IMR-90 (cell line): ENCODE measurements at regions not wholly inside any gene's neighbourhood (a gene's known extent, or its start where the extent isn't known, plus 50 kb on each side); places are given as distances from the start of the nearest gene placed in this dataset.

Experiments used
- ATAC-seq: fragments of 200-7000 bp; cut with Tn5 transposase; 2 replicates; pipeline ENCODE4 v1.9.1; 2020; ENCODE audit warnings: low read depth, mild to moderate bottlenecking, moderate library complexity
- BruUV-seq: library from RNA; stranded (reverse); fragments of 400-500 nt; replicated peaks from 2 replicates; lab custom pipeline; 2021; lab: Mats Ljungman, UMichigan
- CTCF ChIA-PET: fragments of 300-600 bp; formaldehyde crosslinking; extraction: SDS; loops from one replicate; lab custom pipeline; 2021; ENCODE audit warnings: antibody characterized with exemption; lab: Yijun Ruan, JAX
- POLR2A ChIA-PET: fragments of 300-600 bp; sonication (Branson Sonifier 250); formaldehyde crosslinking; loops from one replicate; lab custom pipeline; 2022; ENCODE audit warnings: antibody characterized with exemption; ENCODE audit not compliant: unreplicated experiment; lab: Charles Lee
- DNase-seq: peaks from one replicate; pipeline ENCODE4 v3.0.0; 2013
- H2AFZ ChIP-seq: replicated peaks from 2 replicates; pipeline ENCODE3; 2013; ENCODE audit warnings: low read length, mild to moderate bottlenecking; ENCODE audit not compliant: poor library complexity
- H2AK5ac ChIP-seq: 2 replicates; pipeline ENCODE4 v1.6.1; 2013; ENCODE audit warnings: low read depth, low read length, inconsistent platforms
- H2AK9ac ChIP-seq: replicated peaks from 2 replicates; pipeline ENCODE3; 2013; ENCODE audit warnings: mild to moderate bottlenecking, low read depth, low read length, moderate library complexity; ENCODE audit not compliant: poor library complexity
- H2BK120ac ChIP-seq: 2 replicates; pipeline ENCODE4 v1.6.1; 2013; ENCODE audit warnings: low read depth, low read length, inconsistent platforms
- H2BK15ac ChIP-seq: 3 replicates; pipeline ENCODE4 v1.6.1; 2013; ENCODE audit warnings: low read depth, low read length, inconsistent platforms
- H2BK20ac ChIP-seq: 2 replicates; pipeline ENCODE4 v1.6.1; 2013; ENCODE audit warnings: low read depth, mild to moderate bottlenecking, inconsistent platforms, low read length, moderate library complexity
- H2BK5ac ChIP-seq: 2 replicates; pipeline ENCODE4 v1.6.1; 2013; ENCODE audit warnings: mild to moderate bottlenecking, low read depth, low read length, inconsistent platforms; ENCODE audit not compliant: poor library complexity, severe bottlenecking
- H3K14ac ChIP-seq: replicated peaks from 2 replicates; pipeline ENCODE4 v1.6.1; 2013; ENCODE audit warnings: low read depth, low read length, inconsistent platforms
- H3K18ac ChIP-seq: 2 replicates; pipeline ENCODE4 v1.6.1; 2013; ENCODE audit warnings: low read depth, low read length, control low read depth
- H3K23ac ChIP-seq: 2 replicates; pipeline ENCODE4 v1.6.1; 2013; ENCODE audit warnings: low read depth, low read length, inconsistent platforms
- H3K27ac ChIP-seq: 2 replicates; pipeline ENCODE4 v1.5.1; 2013; ENCODE audit warnings: mild to moderate bottlenecking, control low read depth, low read length; ENCODE audit not compliant: insufficient read depth
- H3K27me3 ChIP-seq: 2 replicates; pipeline ENCODE4 v1.6.1; 2013; ENCODE audit warnings: low read length; ENCODE audit not compliant: control insufficient read depth, insufficient read depth
- H3K36me3 ChIP-seq: 2 replicates; pipeline ENCODE4 v1.6.1; 2013; ENCODE audit warnings: low read length, mixed read lengths; ENCODE audit not compliant: control insufficient read depth, insufficient read depth
- H3K4ac ChIP-seq: 2 replicates; pipeline ENCODE4 v1.6.1; 2013; ENCODE audit warnings: low read depth, low read length, inconsistent platforms
- H3K4me1 ChIP-seq: 2 replicates; pipeline ENCODE4 v1.6.1; 2013; ENCODE audit warnings: low read length, mixed read lengths; ENCODE audit not compliant: control insufficient read depth, insufficient read depth
- H3K4me2 ChIP-seq: 2 replicates; pipeline ENCODE4 v1.6.1; 2013; ENCODE audit warnings: low read depth, mild to moderate bottlenecking, control low read depth, low read length, moderate library complexity
- H3K4me3 ChIP-seq: 2 replicates; pipeline ENCODE4 v1.5.1; 2013; ENCODE audit warnings: low read depth, mild to moderate bottlenecking, control low read depth, low read length, moderate library complexity; ENCODE audit not compliant: insufficient read depth
- H3K56ac ChIP-seq: 2 replicates; pipeline ENCODE4 v1.6.1; 2013; ENCODE audit warnings: low read length, inconsistent platforms; ENCODE audit not compliant: insufficient read depth; ENCODE audit errors: extremely low read depth
- H3K79me1 ChIP-seq, 2 experiments: 2 replicates each; pipeline ENCODE4 v1.6.1; 2013; ENCODE audit warnings: low read length in 2 of 2, inconsistent platforms in 1 of 2, low read depth in 1 of 2
- H3K9ac ChIP-seq: 2 replicates; pipeline ENCODE4 v1.6.1; 2013; ENCODE audit warnings: low read depth, low read length, control low read depth
- H3K9me1 ChIP-seq: 2 replicates; pipeline ENCODE4 v1.6.1; 2013; ENCODE audit warnings: low read length, inconsistent platforms; ENCODE audit not compliant: insufficient read depth
- H3K9me3 ChIP-seq: 2 replicates; pipeline ENCODE4 v1.6.1; 2013; ENCODE audit warnings: low read length; ENCODE audit not compliant: control insufficient read depth, insufficient read depth
- H4K20me1 ChIP-seq: 2 replicates; pipeline ENCODE4 v1.6.1; 2013; ENCODE audit warnings: low read length, inconsistent platforms; ENCODE audit not compliant: insufficient read depth
- H4K5ac ChIP-seq: 2 replicates; pipeline ENCODE4 v1.6.1; 2013; ENCODE audit warnings: mild to moderate bottlenecking, low read depth, low read length, control low read depth
- H4K8ac ChIP-seq, 2 experiments: 2 replicates each; pipeline ENCODE4 v1.6.1; 2013; ENCODE audit warnings: low read depth in 2 of 2, low read length in 2 of 2, control low read depth in 1 of 2, inconsistent platforms in 1 of 2
- H4K91ac ChIP-seq: 2 replicates; pipeline ENCODE4 v1.6.1; 2013; ENCODE audit warnings: low read depth, low read length, inconsistent platforms; ENCODE audit not compliant: insufficient read depth
- BHLHE40 ChIP-seq: fragments of 150-350 bp; IDR thresholded peaks from 2 replicates; pipeline ENCODE4 v1.6.1; 2016; ENCODE audit warnings: mild to moderate bottlenecking, low read depth, low read length
- CEBPB ChIP-seq: IDR thresholded peaks from 2 replicates; pipeline ENCODE4 v1.6.1; 2012; ENCODE audit warnings: low read depth, low read length, improper control_type of control experiment
- CHD1 ChIP-seq: IDR thresholded peaks from 2 replicates; pipeline ENCODE4 v1.6.1; 2012; ENCODE audit warnings: low read depth, low read length, improper control_type of control experiment
- FOS ChIP-seq: fragments of 150-350 bp; IDR thresholded peaks from 2 replicates; pipeline ENCODE4 v1.6.1; 2016; ENCODE audit warnings: low read depth, low read length
- MAFK ChIP-seq: IDR thresholded peaks from 2 replicates; pipeline ENCODE4 v1.6.1; 2012; ENCODE audit warnings: low read depth, low read length, improper control_type of control experiment
- MAZ ChIP-seq: IDR thresholded peaks from 2 replicates; pipeline ENCODE4 v1.6.1; 2012; ENCODE audit warnings: low read depth, mild to moderate bottlenecking, low read length, improper control_type of control experiment, moderate library complexity, borderline replicate concordance
- MXI1 ChIP-seq: IDR thresholded peaks from 2 replicates; pipeline ENCODE4 v1.6.1; 2012; ENCODE audit warnings: low read depth, mild to moderate bottlenecking, low read length, moderate library complexity, borderline replicate concordance
- NFE2L2 ChIP-seq: fragments of 150-350 bp; IDR thresholded peaks from 2 replicates; pipeline ENCODE4 v1.6.1; 2016; ENCODE audit warnings: low read depth, mild to moderate bottlenecking, low read length
- POLR2A ChIP-seq: IDR thresholded peaks from 2 replicates; pipeline ENCODE4 v1.6.1; 2012; ENCODE audit warnings: mild to moderate bottlenecking, low read depth, low read length
- RAD21 ChIP-seq: IDR thresholded peaks from 2 replicates; pipeline ENCODE4 v1.6.1; 2012; ENCODE audit warnings: low read length, improper control_type of control experiment
- RCOR1 ChIP-seq: IDR thresholded peaks from 2 replicates; pipeline ENCODE4 v1.6.1; 2012; ENCODE audit warnings: mild to moderate bottlenecking, low read length, improper control_type of control experiment; ENCODE audit not compliant: insufficient replicate concordance
- RFX5 ChIP-seq: IDR thresholded peaks from 2 replicates; pipeline ENCODE4 v1.8.0; 2012; ENCODE audit warnings: low read depth, mild to moderate bottlenecking, low read length, moderate library complexity
- SMC3 ChIP-seq: fragments of 150-350 bp; IDR thresholded peaks from 2 replicates; pipeline ENCODE4 v1.6.1; 2016; ENCODE audit warnings: low read depth, mild to moderate bottlenecking, antibody characterized with exemption, low read length, moderate library complexity
- WGBS, 2 experiments: methylation state at CpG; one replicate each; pipeline versions ENCODE4 v1.1.5 to v1.1.7; 2013; ENCODE audit warnings: missing lambda C conversion rate in 2 of 2; ENCODE audit not compliant: insufficient read length in 1 of 2; ENCODE audit errors: extremely low coverage in 2 of 2; 5-methylcytosine and 5-hydroxymethylcytosine counted together
- dilution Hi-C: fragments of 300-500 bp; cut with HindIII; formaldehyde crosslinking; loops from one replicate; pipeline ENCODE4 v1.14.3; 2018; ENCODE audit warnings: low sequenced_read_pairs; ENCODE audit not compliant: unreplicated experiment
- in situ Hi-C: fragments of 300-500 bp; cut with MboI; formaldehyde crosslinking; loops from 3 replicates; pipeline ENCODE4 v1.14.3; 2019; ENCODE audit warnings: low sequenced_read_pairs, inconsistent platforms, mixed read lengths
- intact Hi-C: fragments of 100-400 bp; cut with micrococcal nuclease; formaldehyde crosslinking; loops from 2 replicates; pipeline ENCODE4 v1.10.0; 2022
- TF ChIP-seq, protein P1 (sequence below): conservative IDR thresholded peaks from 2 replicates; pipeline ENCODE4 v1.5.1; 2012; ENCODE audit warnings: mild to moderate bottlenecking, low read depth, low read length, improper control_type of control experiment
- TF ChIP-seq, protein P2 (sequence below): fragments of 150-350 bp; IDR thresholded peaks from 2 replicates; pipeline ENCODE4 v1.6.1; 2017; ENCODE audit warnings: mild to moderate bottlenecking, antibody characterized with exemption, low read length, low read depth
- TF ChIP-seq, protein P3 (sequence below): fragments of 150-350 bp; IDR thresholded peaks from 2 replicates; pipeline ENCODE4 v1.6.1; 2016; ENCODE audit warnings: low read depth, mild to moderate bottlenecking, low read length, moderate library complexity, borderline replicate concordance

DNA sequence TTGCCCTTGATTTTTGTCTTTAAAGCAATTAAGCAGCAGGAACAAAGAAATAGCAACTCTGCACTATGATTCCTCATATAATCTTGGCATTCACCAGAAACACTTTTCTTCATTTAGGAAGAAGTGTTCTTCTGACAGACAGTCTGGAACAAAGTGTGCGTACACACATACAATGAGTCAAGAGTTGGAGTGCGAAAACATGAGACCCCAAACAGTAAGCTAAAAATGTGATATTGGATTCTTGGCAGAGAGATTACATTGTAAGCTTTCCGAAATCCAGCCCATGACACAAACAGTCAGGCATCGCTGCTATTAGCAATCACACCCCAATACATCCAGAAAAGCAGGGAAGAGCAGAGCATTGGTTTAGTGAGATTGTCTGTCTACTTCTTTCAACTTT is 306.7 kb upstream of the TBC1D5 start:
- ChIA-PET CTCF (no interaction called here), POLR2A (no interaction called here)
- Histone ChIP-seq H2BK15ac (no peak overlapping the region), H3K4me1 (no peaks in the 10 kb centered on the region), H2AK9ac (no peak overlapping the region), H4K91ac (no peak overlapping the region), H2BK120ac (no peak overlapping the region), H3K23ac (no peak overlapping the region), H3K4me2 (no peak overlapping the region), H2AK5ac (no peak overlapping the region), H2BK5ac (no peak overlapping the region), H3K56ac (no peak overlapping the region), H3K9ac (no peak overlapping the region), H4K20me1 (no peaks in the 10 kb centered on the region), H3K27me3 (no peaks in the 10 kb centered on the region), H3K9me3 (no peaks in the 10 kb centered on the region), H3K14ac (no peak overlapping the region), H4K5ac (no peak overlapping the region), H2AFZ (no peak overlapping the region), H3K4ac (no peak overlapping the region), H3K79me1 (no peaks in the 10 kb centered on the region), H3K9me1 (no peaks in the 10 kb centered on the region), H4K8ac (no peak overlapping the region), H3K36me3 (no peaks in the 10 kb centered on the region), H2BK20ac (no peak overlapping the region), H3K27ac (no peak overlapping the region), H3K18ac (no peak overlapping the region), H3K4me3 (no peak overlapping the region)
- intact Hi-C loops (no loop called here), dilution Hi-C loops (no loop called here), in situ Hi-C loops (no loop called here)
- no TSS peak for BruUV-seq
- DNase-seq (no peak), ATAC-seq (no peak)
- TF ChIP-seq RCOR1 (no peak), MXI1 (no peak), BHLHE40 (no peak), FOS (no peak), MAFK (no peak), RFX5 (no peak), NFE2L2 (no peak), CHD1 (no peak), POLR2A (no peak), MAZ (no peak), RAD21 (no peak), SMC3 (no peak), CEBPB (no peak)
- TF ChIP-seq, protein P1, sequence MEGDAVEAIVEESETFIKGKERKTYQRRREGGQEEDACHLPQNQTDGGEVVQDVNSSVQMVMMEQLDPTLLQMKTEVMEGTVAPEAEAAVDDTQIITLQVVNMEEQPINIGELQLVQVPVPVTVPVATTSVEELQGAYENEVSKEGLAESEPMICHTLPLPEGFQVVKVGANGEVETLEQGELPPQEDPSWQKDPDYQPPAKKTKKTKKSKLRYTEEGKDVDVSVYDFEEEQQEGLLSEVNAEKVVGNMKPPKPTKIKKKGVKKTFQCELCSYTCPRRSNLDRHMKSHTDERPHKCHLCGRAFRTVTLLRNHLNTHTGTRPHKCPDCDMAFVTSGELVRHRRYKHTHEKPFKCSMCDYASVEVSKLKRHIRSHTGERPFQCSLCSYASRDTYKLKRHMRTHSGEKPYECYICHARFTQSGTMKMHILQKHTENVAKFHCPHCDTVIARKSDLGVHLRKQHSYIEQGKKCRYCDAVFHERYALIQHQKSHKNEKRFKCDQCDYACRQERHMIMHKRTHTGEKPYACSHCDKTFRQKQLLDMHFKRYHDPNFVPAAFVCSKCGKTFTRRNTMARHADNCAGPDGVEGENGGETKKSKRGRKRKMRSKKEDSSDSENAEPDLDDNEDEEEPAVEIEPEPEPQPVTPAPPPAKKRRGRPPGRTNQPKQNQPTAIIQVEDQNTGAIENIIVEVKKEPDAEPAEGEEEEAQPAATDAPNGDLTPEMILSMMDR: no peak
- TF ChIP-seq, protein P2, sequence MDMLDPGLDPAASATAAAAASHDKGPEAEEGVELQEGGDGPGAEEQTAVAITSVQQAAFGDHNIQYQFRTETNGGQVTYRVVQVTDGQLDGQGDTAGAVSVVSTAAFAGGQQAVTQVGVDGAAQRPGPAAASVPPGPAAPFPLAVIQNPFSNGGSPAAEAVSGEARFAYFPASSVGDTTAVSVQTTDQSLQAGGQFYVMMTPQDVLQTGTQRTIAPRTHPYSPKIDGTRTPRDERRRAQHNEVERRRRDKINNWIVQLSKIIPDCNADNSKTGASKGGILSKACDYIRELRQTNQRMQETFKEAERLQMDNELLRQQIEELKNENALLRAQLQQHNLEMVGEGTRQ: no peak
- TF ChIP-seq, protein P3, sequence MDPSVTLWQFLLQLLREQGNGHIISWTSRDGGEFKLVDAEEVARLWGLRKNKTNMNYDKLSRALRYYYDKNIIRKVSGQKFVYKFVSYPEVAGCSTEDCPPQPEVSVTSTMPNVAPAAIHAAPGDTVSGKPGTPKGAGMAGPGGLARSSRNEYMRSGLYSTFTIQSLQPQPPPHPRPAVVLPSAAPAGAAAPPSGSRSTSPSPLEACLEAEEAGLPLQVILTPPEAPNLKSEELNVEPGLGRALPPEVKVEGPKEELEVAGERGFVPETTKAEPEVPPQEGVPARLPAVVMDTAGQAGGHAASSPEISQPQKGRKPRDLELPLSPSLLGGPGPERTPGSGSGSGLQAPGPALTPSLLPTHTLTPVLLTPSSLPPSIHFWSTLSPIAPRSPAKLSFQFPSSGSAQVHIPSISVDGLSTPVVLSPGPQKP: no peak
- WGBS, 2 experiments: no CpG with 5 or more reads among the region's 4 CpGs
